Amygdala (tissue), 56 donors: ENCODE measurements at regions not wholly inside any gene's neighbourhood (a gene's known extent, or its start where the extent isn't known, plus 50 kb on each side); places are given as distances from the start of the nearest gene placed in this dataset.
"Not testable (repeated sequence)": the region's sequence is repeated elsewhere in the genome, so short reads cannot be mapped to it uniquely, and the experiment has no call there.

ENCODE experiments used
- DNase-seq, 56 donors: peaks; one replicate each; lab custom pipeline; 2025; lab: John Stamatoyannopoulos, UW

DNA sequence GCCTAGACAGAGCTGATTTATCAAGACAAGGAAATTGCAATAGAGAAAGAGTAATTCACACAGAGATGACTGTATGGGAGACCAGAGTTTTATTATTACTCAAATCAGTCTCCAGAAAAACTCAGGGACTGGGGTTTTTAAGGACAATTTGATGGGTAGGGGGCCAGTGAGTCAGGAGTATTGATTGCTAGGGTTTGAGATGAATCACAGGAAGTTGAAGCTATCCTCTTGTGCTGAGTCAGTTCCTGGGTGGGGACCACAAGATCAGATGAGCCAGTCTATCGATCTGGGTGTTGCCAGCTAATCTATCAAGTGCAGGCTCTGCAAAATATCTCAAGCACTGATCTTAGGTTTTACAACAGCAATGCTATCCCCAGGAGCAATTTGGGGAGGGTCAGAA is 87.4 kb upstream of the TGIF2LY start:
- DNase-seq, result not testable (repeated sequence)

GRCh38 chrY:3494539-3494938 is 84.3 kb upstream of the TGIF2LY start:
- not testable (repeated sequence) for DNase-seq

DNA sequence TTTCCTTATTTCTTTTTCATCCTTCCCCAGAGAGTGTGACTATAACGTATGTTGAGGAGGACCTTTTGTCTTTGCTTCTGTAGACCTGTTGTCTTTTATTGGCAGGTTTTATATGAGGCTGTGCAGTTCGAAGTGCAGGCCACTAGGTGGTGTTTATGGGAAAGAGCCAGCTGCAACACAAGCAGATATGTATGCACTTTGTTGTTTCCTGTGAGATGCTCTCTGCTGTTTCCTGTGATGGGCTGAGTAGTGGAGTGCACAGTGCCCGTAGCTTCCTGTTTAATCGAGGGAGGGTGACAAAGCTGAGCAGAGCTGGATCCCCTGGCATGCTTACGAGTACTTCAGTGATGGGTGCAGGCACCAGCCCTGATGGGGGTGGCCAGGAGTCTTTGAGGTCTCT is 51.8 kb upstream of the TGIF2LY start:
- DNase-seq, result peak in 8 of 56 donors; percentile 0 to 1 (median 0)
